ENCODE measurements at regions not wholly inside any gene's neighbourhood (a gene's known extent, or its start where the extent isn't known, plus 50 kb on each side); places are given as distances from the start of the nearest gene placed in this dataset.

- H3K27me3 ChIP-seq (ENCODE audit: control insufficient read depth in 2 of 2, insufficient read depth in 1 of 2, low read length in 1 of 2) = no peaks in the 10 kb centered on the region
- H3K27ac ChIP-seq (ENCODE audit: low read depth in 1 of 2, low read length in 1 of 2) = no peak overlapping the region
- DNase-seq (ENCODE audit: low read depth in 6 of 9, low spot score in 9 of 9) = no peak
- H3K36me3 ChIP-seq (ENCODE audit: control insufficient read depth in 2 of 2, insufficient read depth in 2 of 2, low read length in 1 of 2) = no peaks in the 10 kb centered on the region
- WGBS = 92% methylated on average over 2 of the region's 2 CpGs
- no peaks in the 10 kb centered on the region for H3K4me1 ChIP-seq (ENCODE audit: control insufficient read depth in 2 of 2, insufficient read depth in 2 of 2, low read length in 2 of 2)
- no peak overlapping the region for H3K4me3 ChIP-seq (ENCODE audit: low read length in 2 of 2)
- no peaks in the 10 kb centered on the region for H3K9me3 ChIP-seq (ENCODE audit: control insufficient read depth in 2 of 2, insufficient read depth in 1 of 2, low read length in 1 of 2)
Observed at GRCh38 chr2:122366427-122366826, 611.0 kb downstream of the TSN start.

- no peak for DNase-seq (ENCODE audit: low read depth in 6 of 9, low spot score in 9 of 9)
- no peaks in the 10 kb centered on the region for H3K36me3 ChIP-seq (ENCODE audit: control insufficient read depth in 2 of 2, insufficient read depth in 2 of 2, low read length in 1 of 2)
- 83% methylated on average over 7 of the region's 7 CpGs for WGBS
- no peaks in the 10 kb centered on the region for H3K4me1 ChIP-seq (ENCODE audit: control insufficient read depth in 2 of 2, insufficient read depth in 2 of 2, low read length in 2 of 2)
- no peak overlapping the region for H3K27ac ChIP-seq (ENCODE audit: low read depth in 1 of 2, low read length in 1 of 2)
- no peaks in the 10 kb centered on the region for H3K9me3 ChIP-seq (ENCODE audit: control insufficient read depth in 2 of 2, insufficient read depth in 1 of 2, low read length in 1 of 2)
- H3K27me3 ChIP-seq (ENCODE audit: control insufficient read depth in 2 of 2, insufficient read depth in 1 of 2, low read length in 1 of 2) = no peaks in the 10 kb centered on the region
- no peak overlapping the region for H3K4me3 ChIP-seq (ENCODE audit: low read length in 2 of 2)
Observed at GRCh38 chr2:122366969-122367645, 611.7 kb downstream of the TSN start.

- Histone ChIP-seq H3K9me3 (ENCODE audit: control insufficient read depth in 2 of 2, insufficient read depth in 1 of 2, low read length in 1 of 2) (no peaks in the 10 kb centered on the region), H3K27ac (ENCODE audit: low read depth in 1 of 2, low read length in 1 of 2) (no peak overlapping the region), H3K4me3 (ENCODE audit: low read length in 2 of 2) (no peak overlapping the region), H3K4me1 (ENCODE audit: control insufficient read depth in 2 of 2, insufficient read depth in 2 of 2, low read length in 2 of 2) (no peaks in the 10 kb centered on the region), H3K36me3 (ENCODE audit: control insufficient read depth in 2 of 2, insufficient read depth in 2 of 2, low read length in 1 of 2) (no peaks in the 10 kb centered on the region), H3K27me3 (ENCODE audit: control insufficient read depth in 2 of 2, insufficient read depth in 1 of 2, low read length in 1 of 2) (no peaks in the 10 kb centered on the region)
- DNase-seq (ENCODE audit: low read depth in 6 of 9, low spot score in 9 of 9) = no peak
- 93% methylated on average over 2 of the region's 2 CpGs for WGBS
Observed at GRCh38 chr2:122367646-122368010, 612.2 kb downstream of the TSN start.

- Histone ChIP-seq H3K4me3 (ENCODE audit: low read length in 2 of 2) (no peak overlapping the region), H3K9me3 (ENCODE audit: control insufficient read depth in 2 of 2, insufficient read depth in 1 of 2, low read length in 1 of 2) (no peaks in the 10 kb centered on the region), H3K4me1 (ENCODE audit: control insufficient read depth in 2 of 2, insufficient read depth in 2 of 2, low read length in 2 of 2) (no peaks in the 10 kb centered on the region), H3K36me3 (ENCODE audit: control insufficient read depth in 2 of 2, insufficient read depth in 2 of 2, low read length in 1 of 2) (no peaks in the 10 kb centered on the region), H3K27me3 (ENCODE audit: control insufficient read depth in 2 of 2, insufficient read depth in 1 of 2, low read length in 1 of 2) (no peaks in the 10 kb centered on the region), H3K27ac (ENCODE audit: low read depth in 1 of 2, low read length in 1 of 2) (no peak overlapping the region)
- 95% methylated on average over 1 of the region's 1 CpG for WGBS
- no peak for DNase-seq (ENCODE audit: low read depth in 6 of 9, low spot score in 9 of 9)
Observed at GRCh38 chr2:122368576-122369243, 613.3 kb downstream of the TSN start.

DNA sequence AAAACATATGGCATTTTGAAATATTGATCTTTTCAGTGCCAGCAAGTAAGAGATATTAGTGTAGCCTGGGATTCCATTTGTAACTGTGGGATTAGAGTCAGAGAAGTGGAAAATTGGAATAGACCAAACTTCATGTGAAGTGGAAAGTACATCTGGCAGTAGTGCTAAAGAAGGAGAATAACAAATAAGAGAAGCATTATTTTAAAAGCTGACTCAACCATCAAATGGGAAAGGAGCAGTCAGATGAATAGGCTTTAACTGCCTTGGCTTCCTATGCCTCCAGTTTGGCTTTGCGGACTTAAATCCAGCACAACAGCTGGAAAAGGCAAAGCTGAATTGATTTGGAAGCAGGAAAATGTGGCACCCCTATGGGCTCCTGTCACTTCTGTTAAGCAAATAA, 623.1 kb downstream of the TSN start:
- Histone ChIP-seq H3K36me3 (ENCODE audit: control insufficient read depth in 2 of 2, insufficient read depth in 2 of 2, low read length in 1 of 2) (no peaks in the 10 kb centered on the region), H3K4me1 (ENCODE audit: control insufficient read depth in 2 of 2, insufficient read depth in 2 of 2, low read length in 2 of 2) (no peaks in the 10 kb centered on the region), H3K27ac (ENCODE audit: low read depth in 1 of 2, low read length in 1 of 2) (no peak overlapping the region), H3K27me3 (ENCODE audit: control insufficient read depth in 2 of 2, insufficient read depth in 1 of 2, low read length in 1 of 2) (no peaks in the 10 kb centered on the region), H3K9me3 (ENCODE audit: control insufficient read depth in 2 of 2, insufficient read depth in 1 of 2, low read length in 1 of 2) (no peaks in the 10 kb centered on the region), H3K4me3 (ENCODE audit: low read length in 2 of 2) (no peak overlapping the region)
- DNase-seq (ENCODE audit: low read depth in 6 of 9, low spot score in 9 of 9) = no peak
- 97% methylated on average over 1 of the region's 1 CpG for WGBS

GRCh38 chr2:122384768-122385333, 629.4 kb downstream of the TSN start:
- Histone ChIP-seq H3K4me1 (ENCODE audit: control insufficient read depth in 2 of 2, insufficient read depth in 2 of 2, low read length in 2 of 2) (no peaks in the 10 kb centered on the region), H3K4me3 (ENCODE audit: low read length in 2 of 2) (no peak overlapping the region), H3K36me3 (ENCODE audit: control insufficient read depth in 2 of 2, insufficient read depth in 2 of 2, low read length in 1 of 2) (no peaks in the 10 kb centered on the region), H3K27me3 (ENCODE audit: control insufficient read depth in 2 of 2, insufficient read depth in 1 of 2, low read length in 1 of 2) (no peaks in the 10 kb centered on the region), H3K9me3 (ENCODE audit: control insufficient read depth in 2 of 2, insufficient read depth in 1 of 2, low read length in 1 of 2) (no peaks in the 10 kb centered on the region), H3K27ac (ENCODE audit: low read depth in 1 of 2, low read length in 1 of 2) (no peak overlapping the region)
- 96% methylated on average over 4 of the region's 4 CpGs for WGBS
- DNase-seq (ENCODE audit: low read depth in 6 of 9, low spot score in 9 of 9) = no peak

DNA sequence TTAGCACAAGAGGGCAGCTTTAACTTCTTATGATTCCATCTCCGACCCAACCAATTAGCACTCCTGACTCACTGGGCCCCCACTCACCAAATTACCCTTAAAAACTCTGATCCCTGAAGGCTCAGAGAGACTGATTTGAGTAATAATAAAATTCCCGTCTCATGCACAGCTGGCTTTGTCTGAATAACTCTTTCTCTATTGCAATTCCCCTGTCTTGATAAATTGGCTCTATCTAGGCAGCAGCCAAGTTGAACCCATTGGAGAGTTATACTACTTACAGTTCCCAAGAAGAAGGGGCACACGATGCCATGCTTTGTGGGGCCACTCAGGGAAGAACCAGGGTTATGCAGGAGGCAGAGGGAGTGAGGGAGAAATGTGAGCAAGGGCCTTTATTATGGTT, 632.8 kb downstream of the TSN start:
- WGBS = 92% methylated on average over 3 of the region's 3 CpGs
- no peaks in the 10 kb centered on the region for H3K4me1 ChIP-seq (ENCODE audit: control insufficient read depth in 2 of 2, insufficient read depth in 2 of 2, low read length in 2 of 2)
- no peak overlapping the region for H3K27ac ChIP-seq (ENCODE audit: low read depth in 1 of 2, low read length in 1 of 2)
- H3K36me3 ChIP-seq (ENCODE audit: control insufficient read depth in 2 of 2, insufficient read depth in 2 of 2, low read length in 1 of 2) = no peaks in the 10 kb centered on the region
- H3K4me3 ChIP-seq (ENCODE audit: low read length in 2 of 2) = no peak overlapping the region
- no peaks in the 10 kb centered on the region for H3K9me3 ChIP-seq (ENCODE audit: control insufficient read depth in 2 of 2, insufficient read depth in 1 of 2, low read length in 1 of 2)
- no peaks in the 10 kb centered on the region for H3K27me3 ChIP-seq (ENCODE audit: control insufficient read depth in 2 of 2, insufficient read depth in 1 of 2, low read length in 1 of 2)
- no peak for DNase-seq (ENCODE audit: low read depth in 6 of 9, low spot score in 9 of 9)

DNA sequence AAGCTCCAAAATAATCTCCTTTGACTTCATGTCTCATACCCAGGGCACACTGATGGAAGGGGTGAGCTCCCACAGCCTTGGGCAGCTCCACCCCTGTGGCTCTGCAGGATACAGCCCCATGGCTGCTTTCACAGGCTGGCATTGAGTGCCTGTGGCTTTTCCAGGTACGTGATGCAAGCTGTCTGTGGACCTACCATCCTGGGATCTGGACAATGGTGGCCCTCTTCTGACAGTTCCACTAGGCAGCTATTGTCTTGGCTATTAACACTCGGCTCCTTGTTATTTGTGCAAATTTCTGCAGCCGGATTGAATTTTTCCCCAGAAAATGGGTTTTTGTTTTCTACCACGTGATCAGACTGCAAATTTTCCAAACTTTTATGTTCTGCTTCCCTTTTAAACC, 634.2 kb downstream of the TSN start:
- no peaks in the 10 kb centered on the region for H3K36me3 ChIP-seq (ENCODE audit: control insufficient read depth in 2 of 2, insufficient read depth in 2 of 2, low read length in 1 of 2)
- 83% methylated on average over 4 of the region's 4 CpGs for WGBS
- H3K27me3 ChIP-seq (ENCODE audit: control insufficient read depth in 2 of 2, insufficient read depth in 1 of 2, low read length in 1 of 2) = no peaks in the 10 kb centered on the region
- DNase-seq (ENCODE audit: low read depth in 6 of 9, low spot score in 9 of 9) = no peak
- H3K4me1 ChIP-seq (ENCODE audit: control insufficient read depth in 2 of 2, insufficient read depth in 2 of 2, low read length in 2 of 2) = no peaks in the 10 kb centered on the region
- no peaks in the 10 kb centered on the region for H3K9me3 ChIP-seq (ENCODE audit: control insufficient read depth in 2 of 2, insufficient read depth in 1 of 2, low read length in 1 of 2)
- H3K4me3 ChIP-seq (ENCODE audit: low read length in 2 of 2) = no peak overlapping the region
- H3K27ac ChIP-seq (ENCODE audit: low read depth in 1 of 2, low read length in 1 of 2) = no peak overlapping the region

GRCh38 chr2:122390406-122390805, 635.0 kb downstream of the TSN start:
- no peak for DNase-seq (ENCODE audit: low read depth in 6 of 9, low spot score in 9 of 9)
- no peak overlapping the region for H3K27ac ChIP-seq (ENCODE audit: low read depth in 1 of 2, low read length in 1 of 2)
- H3K4me3 ChIP-seq (ENCODE audit: low read length in 2 of 2) = no peak overlapping the region
- H3K4me1 ChIP-seq (ENCODE audit: control insufficient read depth in 2 of 2, insufficient read depth in 2 of 2, low read length in 2 of 2) = no peaks in the 10 kb centered on the region
- 82% methylated on average over 1 of the region's 1 CpG for WGBS
- no peaks in the 10 kb centered on the region for H3K36me3 ChIP-seq (ENCODE audit: control insufficient read depth in 2 of 2, insufficient read depth in 2 of 2, low read length in 1 of 2)
- H3K9me3 ChIP-seq (ENCODE audit: control insufficient read depth in 2 of 2, insufficient read depth in 1 of 2, low read length in 1 of 2) = no peaks in the 10 kb centered on the region
- no peaks in the 10 kb centered on the region for H3K27me3 ChIP-seq (ENCODE audit: control insufficient read depth in 2 of 2, insufficient read depth in 1 of 2, low read length in 1 of 2)
